DMS53 (cell line): ENCODE measurements at regions not wholly inside any gene's neighbourhood (a gene's known extent, or its start where the extent isn't known, plus 50 kb on each side); places are given as distances from the start of the nearest gene placed in this dataset.

Source experiments
- DNase-seq: peaks from one replicate; lab custom pipeline; 2025; lab: John Stamatoyannopoulos, UW

GRCh38 chr10:78904196-78904595, 164.6 kb upstream of the ZMIZ1 start:
- DNase-seq = no peak

GRCh38 chr10:78905015-78905956, 163.5 kb upstream of the ZMIZ1 start:
- DNase-seq = peak; percentile 27

GRCh38 chr10:78905957-78906308, 162.8 kb upstream of the ZMIZ1 start:
- DNase-seq = peak; percentile 62

- DNase-seq = no peak
Measured at GRCh38 chr10:78906734-78907390, 161.9 kb upstream of the ZMIZ1 start.

- no peak for DNase-seq
Measured at GRCh38 chr10:78907551-78908211, 161.1 kb upstream of the ZMIZ1 start.

GRCh38 chr10:78909221-78909620, 159.5 kb upstream of the ZMIZ1 start:
- DNase-seq = no peak

- DNase-seq = no peak
Measured at GRCh38 chr10:78910021-78910420, 158.7 kb upstream of the ZMIZ1 start.

- DNase-seq = no peak
Measured at GRCh38 chr10:78910476-78910875, 158.3 kb upstream of the ZMIZ1 start.

GRCh38 chr10:78910886-78911285, 157.9 kb upstream of the ZMIZ1 start:
- no peak for DNase-seq

GRCh38 chr10:78911533-78912340, 157.0 kb upstream of the ZMIZ1 start:
- no peak for DNase-seq

- DNase-seq = no peak
Measured at GRCh38 chr10:78912361-78913218, 156.2 kb upstream of the ZMIZ1 start.

GRCh38 chr10:78913219-78914059, 155.3 kb upstream of the ZMIZ1 start:
- DNase-seq = no peak

- no peak for DNase-seq
Measured at GRCh38 chr10:78914060-78914378, 154.7 kb upstream of the ZMIZ1 start.

GRCh38 chr10:78914502-78915189, 154.1 kb upstream of the ZMIZ1 start:
- DNase-seq = no peak

GRCh38 chr10:78915190-78915518, 153.6 kb upstream of the ZMIZ1 start:
- DNase-seq = no peak

GRCh38 chr10:78916227-78916626, 152.5 kb upstream of the ZMIZ1 start:
- no peak for DNase-seq

- DNase-seq = no peak
Measured at GRCh38 chr10:78919181-78919966, 149.4 kb upstream of the ZMIZ1 start.

- DNase-seq = peak; percentile 77
Measured at GRCh38 chr10:78920011-78920410, 148.8 kb upstream of the ZMIZ1 start.

GRCh38 chr10:78921895-78922294, 146.9 kb upstream of the ZMIZ1 start:
- no peak for DNase-seq
